ENCODE measurements at regions not wholly inside any gene's neighbourhood (a gene's known extent, or its start where the extent isn't known, plus 50 kb on each side); places are given as distances from the start of the nearest gene placed in this dataset.
"Not testable (repeated sequence)": the region's sequence is repeated elsewhere in the genome, so short reads cannot be mapped to it uniquely, and the experiment has no call there.

DNA sequence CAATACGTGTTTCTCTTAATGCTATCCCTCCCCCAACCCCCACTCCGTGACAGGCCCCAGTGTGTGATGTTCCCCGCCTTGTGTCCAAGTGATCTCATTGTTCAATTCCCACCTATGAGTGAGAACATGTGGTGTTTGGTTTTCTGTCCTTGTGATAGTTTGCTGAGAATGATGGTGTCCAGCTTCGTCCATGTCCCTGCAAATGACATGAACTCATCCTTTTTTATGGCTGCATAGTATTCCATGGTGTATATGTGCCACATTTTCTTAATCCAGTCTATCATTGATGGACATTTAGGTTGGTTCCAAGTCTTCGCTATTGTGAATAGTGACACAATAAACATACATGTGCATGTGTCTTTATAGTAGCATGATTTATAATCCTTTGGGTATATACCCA lies 52.5 kb downstream of the KIAA0408 start:
- DNase-seq (ENCODE audit: low read depth); H3K4me3 ChIP-seq (ENCODE audit: low read depth, low read length): not testable (repeated sequence)

DNA sequence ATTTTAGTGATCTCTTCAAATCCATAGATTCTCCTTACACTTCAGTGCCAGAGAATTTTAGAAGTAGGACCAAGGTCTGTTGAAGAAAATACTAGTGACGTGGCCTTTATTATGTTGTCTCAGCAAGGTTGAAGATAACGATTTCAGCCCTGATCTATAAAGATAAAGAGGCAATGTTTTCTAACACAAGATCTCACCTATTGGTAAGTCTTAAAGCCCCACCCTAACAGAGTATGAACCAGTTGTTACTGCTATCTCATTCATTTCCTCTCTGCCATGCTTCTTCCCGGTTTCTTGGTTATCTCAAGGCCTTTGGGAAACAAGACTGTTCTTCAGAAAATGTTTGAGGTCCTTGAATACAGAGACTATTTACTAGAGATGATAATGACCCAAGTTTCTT lies 53.1 kb downstream of the KIAA0408 start:
- no peak for TF ChIP-seq MYC (IDR thresholded peaks at IDR 0.05; ENCODE audit: low read depth, low read length)
- TF ChIP-seq POLR2A (IDR thresholded peaks at IDR 0.05; ENCODE audit: extremely low read depth, insufficient read length): no peak
- DNase-seq (ENCODE audit: low read depth): no peak
- H3K4me3 ChIP-seq (ENCODE audit: low read depth, low read length): no peak overlapping the region

DNA sequence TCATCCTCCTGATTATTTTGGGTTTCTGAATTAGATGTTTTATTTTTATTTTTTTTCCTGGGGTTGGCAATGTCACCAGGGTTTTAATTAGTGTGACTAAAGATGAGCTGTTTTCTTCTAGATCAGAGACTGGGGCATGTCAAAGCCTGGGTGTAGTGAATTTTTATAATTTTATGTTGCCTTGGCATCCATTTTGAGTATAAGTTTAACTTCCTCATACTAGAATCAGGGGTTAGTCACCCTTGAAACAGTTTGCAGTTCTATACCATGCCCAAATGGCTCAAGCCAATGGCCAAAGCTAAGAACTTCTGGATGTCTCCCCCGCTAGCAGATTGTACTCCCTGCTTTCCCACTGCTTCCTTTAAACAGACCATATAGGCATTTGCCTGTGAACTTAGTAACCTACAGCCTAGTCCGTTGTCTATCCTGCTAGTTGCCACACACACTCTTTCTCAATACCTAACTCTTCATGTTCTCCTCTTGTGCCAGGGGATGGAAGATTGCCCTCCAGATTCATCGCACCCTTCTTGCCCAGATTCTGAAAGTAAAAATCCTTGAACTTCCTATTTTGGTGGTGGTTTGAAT lies 54.5 kb downstream of the KIAA0408 start:
- no peak overlapping the region for H3K4me3 ChIP-seq (ENCODE audit: low read depth, low read length)
- DNase-seq (ENCODE audit: low read depth): peak; percentile 8
- TF ChIP-seq, protein P1, sequence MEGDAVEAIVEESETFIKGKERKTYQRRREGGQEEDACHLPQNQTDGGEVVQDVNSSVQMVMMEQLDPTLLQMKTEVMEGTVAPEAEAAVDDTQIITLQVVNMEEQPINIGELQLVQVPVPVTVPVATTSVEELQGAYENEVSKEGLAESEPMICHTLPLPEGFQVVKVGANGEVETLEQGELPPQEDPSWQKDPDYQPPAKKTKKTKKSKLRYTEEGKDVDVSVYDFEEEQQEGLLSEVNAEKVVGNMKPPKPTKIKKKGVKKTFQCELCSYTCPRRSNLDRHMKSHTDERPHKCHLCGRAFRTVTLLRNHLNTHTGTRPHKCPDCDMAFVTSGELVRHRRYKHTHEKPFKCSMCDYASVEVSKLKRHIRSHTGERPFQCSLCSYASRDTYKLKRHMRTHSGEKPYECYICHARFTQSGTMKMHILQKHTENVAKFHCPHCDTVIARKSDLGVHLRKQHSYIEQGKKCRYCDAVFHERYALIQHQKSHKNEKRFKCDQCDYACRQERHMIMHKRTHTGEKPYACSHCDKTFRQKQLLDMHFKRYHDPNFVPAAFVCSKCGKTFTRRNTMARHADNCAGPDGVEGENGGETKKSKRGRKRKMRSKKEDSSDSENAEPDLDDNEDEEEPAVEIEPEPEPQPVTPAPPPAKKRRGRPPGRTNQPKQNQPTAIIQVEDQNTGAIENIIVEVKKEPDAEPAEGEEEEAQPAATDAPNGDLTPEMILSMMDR (IDR thresholded peaks at IDR 0.05; ENCODE audit: low read depth, low read length): no peak
- TF ChIP-seq POLR2A (IDR thresholded peaks at IDR 0.05; ENCODE audit: extremely low read depth, insufficient read length) (no peak), MYC (IDR thresholded peaks at IDR 0.05; ENCODE audit: low read depth, low read length) (no peak)
- TF ChIP-seq, protein P2, sequence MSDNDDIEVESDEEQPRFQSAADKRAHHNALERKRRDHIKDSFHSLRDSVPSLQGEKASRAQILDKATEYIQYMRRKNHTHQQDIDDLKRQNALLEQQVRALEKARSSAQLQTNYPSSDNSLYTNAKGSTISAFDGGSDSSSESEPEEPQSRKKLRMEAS (IDR thresholded peaks at IDR 0.05; ENCODE audit: low read depth, low read length): no peak

DNA sequence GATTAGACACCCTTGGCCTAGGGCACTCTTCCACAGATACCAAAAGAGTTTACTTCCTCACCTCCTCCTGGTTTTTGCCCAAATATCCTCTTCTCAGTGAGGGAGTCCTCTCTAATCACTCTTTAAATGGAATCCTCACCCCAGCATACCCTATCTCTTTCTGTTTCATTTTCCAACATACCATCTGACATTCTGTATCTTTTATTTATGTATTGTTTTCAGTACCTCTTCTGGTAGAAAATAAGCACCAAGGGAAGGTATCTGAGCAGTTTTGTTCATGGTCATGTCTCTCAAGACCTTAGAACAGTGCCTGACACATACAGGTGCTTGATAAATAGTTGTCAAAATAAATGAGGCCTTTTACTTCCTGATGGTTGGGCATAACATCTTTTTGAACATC lies 55.1 kb downstream of the KIAA0408 start:
- DNase-seq (ENCODE audit: low read depth): no peak

DNA sequence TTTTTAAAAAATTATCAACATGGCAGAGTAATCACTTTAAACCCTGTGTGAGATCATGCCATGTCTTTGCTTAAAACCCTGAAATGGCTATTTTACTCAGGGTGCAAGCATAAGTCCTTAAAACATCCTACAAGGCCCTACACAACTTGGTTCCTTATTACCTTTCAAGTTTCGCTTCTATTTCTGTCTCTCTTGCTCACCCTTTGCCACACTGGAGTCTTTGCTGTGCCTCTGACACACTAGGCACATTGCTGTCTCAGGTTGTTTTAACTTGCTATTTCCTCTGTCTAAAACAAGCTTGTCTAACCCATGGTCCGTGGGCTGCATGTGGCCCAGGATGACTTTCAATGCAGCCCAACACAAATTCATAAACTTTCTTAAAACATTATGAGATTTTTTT lies 55.6 kb downstream of the KIAA0408 start:
- no peak overlapping the region for H3K4me3 ChIP-seq (ENCODE audit: low read depth, low read length)
- no peak for TF ChIP-seq POLR2A (IDR thresholded peaks at IDR 0.05; ENCODE audit: extremely low read depth, insufficient read length)
- TF ChIP-seq, protein P2 (IDR thresholded peaks at IDR 0.05; ENCODE audit: low read depth, low read length): no peak
- TF ChIP-seq, protein P1 (IDR thresholded peaks at IDR 0.05; ENCODE audit: low read depth, low read length): no peak
- TF ChIP-seq MYC (IDR thresholded peaks at IDR 0.05; ENCODE audit: low read depth, low read length): no peak
- DNase-seq (ENCODE audit: low read depth): no peak

More for the DNA sequence above, 55.1 kb downstream of the KIAA0408 start:
- H3K4me3 ChIP-seq (ENCODE audit: low read depth, low read length): no peak overlapping the region
- TF ChIP-seq POLR2A (IDR thresholded peaks at IDR 0.05; ENCODE audit: extremely low read depth, insufficient read length) (no peak), MYC (IDR thresholded peaks at IDR 0.05; ENCODE audit: low read depth, low read length) (no peak)
- TF ChIP-seq, protein P2 (IDR thresholded peaks at IDR 0.05; ENCODE audit: low read depth, low read length): no peak
- TF ChIP-seq, protein P1 (IDR thresholded peaks at IDR 0.05; ENCODE audit: low read depth, low read length): no peak

DNA sequence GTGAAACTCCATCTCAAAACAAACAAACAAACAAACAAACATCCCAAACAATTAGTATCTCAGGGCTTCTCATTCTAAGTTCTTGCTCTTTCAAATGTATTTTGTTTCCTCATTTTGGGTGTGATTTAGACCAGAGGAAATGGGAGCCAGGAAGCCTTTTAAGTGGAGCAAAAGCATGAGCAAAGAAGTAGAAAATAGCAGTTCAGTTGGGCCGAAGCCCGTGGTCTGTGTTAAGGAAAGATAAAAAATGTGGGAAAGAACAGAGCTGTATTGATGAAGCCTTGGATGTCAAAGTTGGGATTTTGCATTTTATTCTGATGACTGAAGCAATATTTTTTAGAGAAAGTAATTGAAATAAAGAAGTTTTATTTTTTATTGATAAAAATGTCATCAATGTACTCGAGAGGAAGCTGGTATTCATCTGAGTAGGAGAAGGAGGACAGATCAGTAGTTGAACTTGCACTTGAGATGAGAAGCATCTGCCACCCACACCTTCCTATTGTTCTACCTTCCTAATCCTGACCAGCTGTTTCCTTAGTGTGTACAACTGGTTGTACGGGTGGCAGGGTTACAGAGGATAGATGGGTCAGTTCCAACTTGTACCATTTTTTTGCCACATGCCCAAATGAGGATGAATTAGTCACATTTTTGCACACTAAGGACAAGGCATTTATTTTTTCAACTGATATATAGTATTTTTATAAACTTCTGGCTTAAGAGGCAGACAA lies 56.1 kb downstream of the KIAA0408 start:
- TF ChIP-seq, protein P1 (IDR thresholded peaks at IDR 0.05; ENCODE audit: low read depth, low read length): no peak
- TF ChIP-seq, protein P2 (IDR thresholded peaks at IDR 0.05; ENCODE audit: low read depth, low read length): no peak
- TF ChIP-seq MYC (IDR thresholded peaks at IDR 0.05; ENCODE audit: low read depth, low read length) (no peak), POLR2A (IDR thresholded peaks at IDR 0.05; ENCODE audit: extremely low read depth, insufficient read length) (no peak)
- no peak overlapping the region for H3K4me3 ChIP-seq (ENCODE audit: low read depth, low read length)
- no peak for DNase-seq (ENCODE audit: low read depth)
